Common myeloid progenitor, CD34-positive (primary cell): ENCODE measurements at regions not wholly inside any gene's neighbourhood (a gene's known extent, or its start where the extent isn't known, plus 50 kb on each side); places are given as distances from the start of the nearest gene placed in this dataset.

Experiments
- CTCF ChIA-PET: fragments of 350-600 bp; sonication (Branson Sonifier 250); formaldehyde crosslinking; loops from one replicate; lab custom pipeline; 2021; ENCODE audit warnings: antibody characterized with exemption; lab: Charles Lee
- POLR2A ChIA-PET: fragments of 350-600 bp; sonication (Branson Sonifier 250); formaldehyde crosslinking; loops from one replicate; lab custom pipeline; 2021; ENCODE audit warnings: antibody characterized with exemption; lab: Charles Lee
- DNase-seq, 3 donors: peaks; one replicate each; pipeline versions ENCODE4 v3.0.0 to v3.0.0-alpha.2; 2013
- H3K27ac ChIP-seq, 2 experiments: 1 replicate in 1 of 2; 2 replicates in 1 of 2; pipeline ENCODE4 v1.7.0; 2013; ENCODE audit warnings: inconsistent platforms in 2 of 2, low read length in 2 of 2, mild to moderate bottlenecking in 2 of 2, low read depth in 1 of 2, moderate library complexity in 1 of 2; ENCODE audit not compliant: severe bottlenecking in 2 of 2, insufficient read depth in 1 of 2, poor library complexity in 1 of 2
- H3K27me3 ChIP-seq, 5 experiments: replicated peaks in 2 of 5; 1 replicate in 3 of 5; 2 replicates in 2 of 5; pipeline versions ENCODE4 v1.6.1 to v1.7.0; 2013; ENCODE audit warnings: low read length in 4 of 5, mild to moderate bottlenecking in 2 of 5, moderate library complexity in 2 of 5, inconsistent platforms in 1 of 5; ENCODE audit not compliant: insufficient read depth in 5 of 5, control insufficient read depth in 4 of 5
- H3K36me3 ChIP-seq, 4 experiments: 1 replicate in 2 of 4; 2 replicates in 2 of 4; pipeline versions ENCODE4 v1.6.1 to v1.7.0; 2013; ENCODE audit warnings: low read length in 3 of 4, control low read depth in 1 of 4, mild to moderate bottlenecking in 1 of 4; ENCODE audit not compliant: control insufficient read depth in 4 of 4, insufficient read depth in 4 of 4
- H3K4me1 ChIP-seq, 4 experiments: 1 replicate in 3 of 4; 2 replicates in 1 of 4; pipeline versions ENCODE4 v1.6.1 to v1.7.1; 2013; ENCODE audit warnings: low read length in 3 of 4, mild to moderate bottlenecking in 3 of 4, control low read depth in 1 of 4, inconsistent platforms in 1 of 4, moderate library complexity in 1 of 4; ENCODE audit not compliant: control insufficient read depth in 4 of 4, insufficient read depth in 4 of 4; ENCODE audit errors: control extremely low read depth in 1 of 4
- H3K4me3 ChIP-seq, 7 experiments: 1 replicate in 4 of 7; 2 replicates in 3 of 7; pipeline versions ENCODE4 v1.5.1 to v1.7.0; 2013; ENCODE audit warnings: mild to moderate bottlenecking in 7 of 7, low read length in 6 of 7, moderate library complexity in 6 of 7, inconsistent platforms in 2 of 7, low read depth in 2 of 7, control low read depth in 1 of 7; ENCODE audit not compliant: insufficient read depth in 4 of 7, control insufficient read depth in 1 of 7; ENCODE audit errors: extremely low read depth in 1 of 7
- H3K9me3 ChIP-seq, 5 experiments: 1 replicate in 4 of 5; 2 replicates in 1 of 5; pipeline versions ENCODE4 v1.6.1 to v1.7.1; 2013; ENCODE audit warnings: low read length in 4 of 5, mild to moderate bottlenecking in 2 of 5, inconsistent platforms in 1 of 5, low read depth in 1 of 5, moderate library complexity in 1 of 5; ENCODE audit not compliant: control insufficient read depth in 4 of 5, insufficient read depth in 2 of 5; ENCODE audit errors: control extremely low read depth in 1 of 5
- WGBS: methylation state at CpG from one replicate; pipeline ENCODE4 v1.1.5; 2013; ENCODE audit not compliant: insufficient coverage; 5-methylcytosine and 5-hydroxymethylcytosine counted together

- H3K27ac ChIP-seq, result no peak overlapping the region
- no peaks in the 10 kb centered on the region for H3K4me1 ChIP-seq
- ChIA-PET CTCF (no interaction called here), POLR2A (no interaction called here)
- DNase-seq, result no peak
- 33% methylated on average over 3 of the region's 4 CpGs for WGBS
- H3K4me3 ChIP-seq, result no peak overlapping the region
- H3K9me3 ChIP-seq, result no peaks in the 10 kb centered on the region
- no peaks in the 10 kb centered on the region for H3K36me3 ChIP-seq
- peaks cover 0 to 9% (median 0%) of the 10 kb centered on the region in 5 experiments for H3K27me3 ChIP-seq
These were observed 238.9 kb downstream of the EMP1 start for GRCh38 chr12:13435235-13435933.

- DNase-seq, result no peak
- no peaks in the 10 kb centered on the region for H3K9me3 ChIP-seq
- H3K27ac ChIP-seq, result no peak overlapping the region
- H3K27me3 ChIP-seq, result peaks cover 0 to 9% (median 0%) of the 10 kb centered on the region in 5 experiments
- no peak overlapping the region for H3K4me3 ChIP-seq
- no peaks in the 10 kb centered on the region for H3K36me3 ChIP-seq
- ChIA-PET POLR2A (no interaction called here), CTCF (no interaction called here)
- no peaks in the 10 kb centered on the region for H3K4me1 ChIP-seq
These were observed 237.2 kb downstream of the EMP1 start for GRCh38 chr12:13433768-13434167.

- 100% methylated on average over 1 of the region's 1 CpG for WGBS
- Histone ChIP-seq H3K4me1 (no peaks in the 10 kb centered on the region), H3K9me3 (peaks cover 0 to 9% (median 0%) of the 10 kb centered on the region in 5 experiments), H3K36me3 (no peaks in the 10 kb centered on the region), H3K27me3 (peaks cover 0 to 6% (median 0%) of the 10 kb centered on the region in 5 experiments), H3K27ac (no peak overlapping the region), H3K4me3 (no peak overlapping the region)
- ChIA-PET CTCF (no interaction called here), POLR2A (no interaction called here)
- no peak for DNase-seq
These were observed 234.5 kb downstream of the EMP1 start for GRCh38 chr12:13431041-13431440.

- Histone ChIP-seq H3K36me3 (no peaks in the 10 kb centered on the region), H3K9me3 (peaks cover 0 to 9% (median 0%) of the 10 kb centered on the region in 5 experiments), H3K4me3 (no peak overlapping the region), H3K4me1 (no peaks in the 10 kb centered on the region), H3K27me3 (peaks cover 0 to 4% (median 0%) of the 10 kb centered on the region in 5 experiments), H3K27ac (no peak overlapping the region)
- CTCF ChIA-PET, result interaction anchor here (0.9 kb wide), 1 partner anchor 17 kb away, joined by 4 read pairs; no protein-coding TSS in a partner anchor
- POLR2A ChIA-PET, result no interaction called here
- 56% methylated on average over 2 of the region's 4 CpGs for WGBS
- no peak for DNase-seq
These were observed 232.2 kb downstream of the EMP1 start for GRCh38 chr12:13428538-13429265.

DNA sequence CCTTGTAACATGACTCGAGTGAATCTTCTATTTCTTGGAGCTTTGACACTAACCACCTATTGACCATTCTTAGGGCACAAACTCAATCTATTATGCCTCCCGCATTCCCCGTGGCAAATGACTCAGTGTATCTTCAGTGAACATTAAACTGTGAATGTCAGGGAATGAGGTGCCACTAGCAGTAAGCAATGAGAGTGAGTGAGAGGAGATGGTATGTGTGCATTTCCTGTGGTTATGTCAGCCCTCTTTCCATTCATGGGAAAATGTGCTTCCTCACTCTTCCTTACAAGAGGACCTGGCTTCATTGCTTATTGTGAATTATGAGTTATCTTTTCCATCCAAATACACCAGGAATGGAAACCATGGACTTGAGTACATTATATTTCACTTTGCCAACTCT, 229.2 kb downstream of the EMP1 start:
- peaks cover 0 to 9% (median 0%) of the 10 kb centered on the region in 5 experiments for H3K9me3 ChIP-seq
- H3K4me3 ChIP-seq, result no peak overlapping the region
- H3K27ac ChIP-seq, result no peak overlapping the region
- peaks cover 0 to 2% (median 0%) of the 10 kb centered on the region in 5 experiments for H3K27me3 ChIP-seq
- 94% methylated on average over 3 of the region's 3 CpGs for WGBS
- POLR2A ChIA-PET, result no interaction called here
- H3K4me1 ChIP-seq, result no peaks in the 10 kb centered on the region
- CTCF ChIA-PET, result no interaction called here
- H3K36me3 ChIP-seq, result no peaks in the 10 kb centered on the region
- no peak for DNase-seq

GRCh38 chr12:13422291-13422690, 225.8 kb downstream of the EMP1 start:
- Histone ChIP-seq H3K9me3 (peaks cover 0 to 3% (median 0%) of the 10 kb centered on the region in 5 experiments), H3K27me3 (no peaks in the 10 kb centered on the region), H3K4me1 (no peaks in the 10 kb centered on the region), H3K4me3 (no peak overlapping the region), H3K27ac (no peak overlapping the region), H3K36me3 (no peaks in the 10 kb centered on the region)
- DNase-seq, result no peak
- CTCF ChIA-PET, result no interaction called here
- 100% methylated on average over 1 of the region's 2 CpGs for WGBS
- POLR2A ChIA-PET, result no interaction called here

GRCh38 chr12:13417516-13417915, 221.0 kb downstream of the EMP1 start:
- ChIA-PET CTCF (no interaction called here), POLR2A (no interaction called here)
- Histone ChIP-seq H3K27me3 (peaks cover 0 to 2% (median 0%) of the 10 kb centered on the region in 5 experiments), H3K9me3 (no peaks in the 10 kb centered on the region), H3K36me3 (no peaks in the 10 kb centered on the region), H3K4me3 (no peak overlapping the region), H3K27ac (no peak overlapping the region), H3K4me1 (no peaks in the 10 kb centered on the region)
- WGBS, result no CpG with 5 or more reads among the region's 2 CpGs
- DNase-seq, result no peak
